ENCODE measurements at regions not wholly inside any gene's neighbourhood (a gene's known extent, or its start where the extent isn't known, plus 50 kb on each side); places are given as distances from the start of the nearest gene placed in this dataset.
"Not testable (repeated sequence)": the region's sequence is repeated elsewhere in the genome, so short reads cannot be mapped to it uniquely, and the experiment has no call there.

- H3K9me3 Mint-ChIP-seq, result peaks cover 4% of the 10 kb centered on the region
- peak overlapping the region; percentile 71 for H3K4me3 Mint-ChIP-seq
- DNase-seq, result no peak
- H3K4me1 Mint-ChIP-seq, result peaks cover 6% of the 10 kb centered on the region
- H3K27me3 Mint-ChIP-seq, result no peaks in the 10 kb centered on the region
- no peaks in the 10 kb centered on the region for H3K36me3 Mint-ChIP-seq (ENCODE audit: low read depth)
- peak overlapping the region; percentile 70 for H3K27ac Mint-ChIP-seq
- ATAC-seq, result no peak
Observed at GRCh38 chr12:127145241-127145928, 1121.6 kb upstream of the TMEM132C start.

GRCh38 chr12:127145929-127146789 lies 1120.8 kb upstream of the TMEM132C start:
- peak; percentile 83 for ATAC-seq
- peak overlapping the region; percentile 70 for H3K27ac Mint-ChIP-seq
- peak overlapping the region; percentile 71 for H3K4me3 Mint-ChIP-seq
- no peaks in the 10 kb centered on the region for H3K36me3 Mint-ChIP-seq (ENCODE audit: low read depth)
- peaks cover 6% of the 10 kb centered on the region for H3K4me1 Mint-ChIP-seq
- H3K27me3 Mint-ChIP-seq, result no peaks in the 10 kb centered on the region
- DNase-seq, result peak; percentile 75
- H3K9me3 Mint-ChIP-seq, result peaks cover 4% of the 10 kb centered on the region

GRCh38 chr12:127146991-127147718 lies 1119.8 kb upstream of the TMEM132C start:
- H3K9me3 Mint-ChIP-seq, result no peaks in the 10 kb centered on the region
- no peaks in the 10 kb centered on the region for H3K27me3 Mint-ChIP-seq
- no peak overlapping the region for H3K27ac Mint-ChIP-seq
- ATAC-seq (no peak), DNase-seq (no peak)
- H3K4me1 Mint-ChIP-seq, result peaks cover 6% of the 10 kb centered on the region
- H3K4me3 Mint-ChIP-seq, result no peak overlapping the region
- H3K36me3 Mint-ChIP-seq (ENCODE audit: low read depth), result no peaks in the 10 kb centered on the region

- H3K4me3 Mint-ChIP-seq, result no peak overlapping the region
- no peaks in the 10 kb centered on the region for H3K36me3 Mint-ChIP-seq (ENCODE audit: low read depth)
- H3K27ac Mint-ChIP-seq, result no peak overlapping the region
- DNase-seq, result no peak
- H3K4me1 Mint-ChIP-seq, result peaks cover 6% of the 10 kb centered on the region
- ATAC-seq, result no peak
- no peaks in the 10 kb centered on the region for H3K27me3 Mint-ChIP-seq
- no peaks in the 10 kb centered on the region for H3K9me3 Mint-ChIP-seq
Observed at GRCh38 chr12:127147724-127148123, 1119.2 kb upstream of the TMEM132C start.

DNA sequence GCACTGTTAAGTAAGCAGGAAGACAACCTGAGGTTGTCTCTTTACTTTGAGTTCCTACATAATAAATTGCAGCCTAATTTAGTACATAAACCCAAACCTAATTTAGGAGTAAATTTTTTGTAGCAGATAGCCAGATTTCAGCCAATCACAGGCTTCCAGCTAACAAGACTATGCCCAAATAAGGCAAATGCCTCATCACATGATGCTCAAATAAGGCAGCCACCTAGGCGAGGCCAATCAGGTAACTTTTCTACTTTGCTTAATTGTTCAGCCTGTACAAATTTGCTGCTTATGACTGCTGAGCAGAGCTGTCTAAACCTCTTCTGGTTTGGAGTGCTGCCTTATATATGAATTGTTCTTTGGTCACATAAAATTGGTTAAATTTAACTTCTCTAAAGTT lies 1118.7 kb upstream of the TMEM132C start:
- Mint-ChIP-seq H3K27me3 (no peaks in the 10 kb centered on the region), H3K4me1 (peaks cover 6% of the 10 kb centered on the region), H3K4me3 (no peak overlapping the region), H3K9me3 (no peaks in the 10 kb centered on the region), H3K36me3 (ENCODE audit: low read depth) (no peaks in the 10 kb centered on the region), H3K27ac (no peak overlapping the region)
- no peak for DNase-seq
- ATAC-seq, result no peak

- no peak for ATAC-seq
Observed at GRCh38 chr12:127149226-127149964, 1117.6 kb upstream of the TMEM132C start.

DNA sequence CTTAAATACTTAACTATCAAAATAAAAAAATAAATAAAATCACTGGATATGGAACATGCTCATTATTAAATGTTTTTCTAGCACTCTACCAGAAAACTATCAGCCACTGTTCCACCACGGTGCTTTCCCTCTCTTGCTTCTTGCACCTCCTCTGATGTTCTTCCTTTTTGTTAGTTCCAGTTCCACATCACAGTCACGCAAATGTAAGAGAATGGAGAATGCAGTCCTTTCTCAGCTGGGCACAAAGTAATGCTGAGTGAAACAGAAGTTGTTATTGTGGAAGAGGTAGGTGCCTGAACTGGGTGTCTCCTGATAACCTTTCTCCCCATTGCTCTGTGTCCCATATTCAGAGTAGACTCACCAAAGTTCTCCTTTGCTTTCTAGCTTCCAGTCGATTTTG lies 1116.9 kb upstream of the TMEM132C start:
- H3K27me3 Mint-ChIP-seq, result no peaks in the 10 kb centered on the region
- DNase-seq (no peak), ATAC-seq (no peak)
- H3K4me1 Mint-ChIP-seq, result peaks cover 6% of the 10 kb centered on the region
- H3K4me3 Mint-ChIP-seq, result no peak overlapping the region
- H3K9me3 Mint-ChIP-seq, result no peaks in the 10 kb centered on the region
- no peaks in the 10 kb centered on the region for H3K36me3 Mint-ChIP-seq (ENCODE audit: low read depth)
- no peak overlapping the region for H3K27ac Mint-ChIP-seq

More at GRCh38 chr12:127149226-127149964, 1117.6 kb upstream of the TMEM132C start:
- peaks cover 6% of the 10 kb centered on the region for H3K4me1 Mint-ChIP-seq
- H3K27me3 Mint-ChIP-seq, result no peaks in the 10 kb centered on the region
- H3K9me3 Mint-ChIP-seq, result no peaks in the 10 kb centered on the region
- no peak overlapping the region for H3K4me3 Mint-ChIP-seq
- no peak for DNase-seq
- no peak overlapping the region for H3K27ac Mint-ChIP-seq
- no peaks in the 10 kb centered on the region for H3K36me3 Mint-ChIP-seq (ENCODE audit: low read depth)

- H3K27ac Mint-ChIP-seq, result no peak overlapping the region
- H3K27me3 Mint-ChIP-seq, result no peaks in the 10 kb centered on the region
- ATAC-seq, result no peak
- no peaks in the 10 kb centered on the region for H3K36me3 Mint-ChIP-seq (ENCODE audit: low read depth)
- H3K4me1 Mint-ChIP-seq, result peaks cover 6% of the 10 kb centered on the region
- H3K9me3 Mint-ChIP-seq, result no peaks in the 10 kb centered on the region
- H3K4me3 Mint-ChIP-seq, result no peak overlapping the region
- DNase-seq, result no peak
Observed at GRCh38 chr12:127150479-127150878, 1116.5 kb upstream of the TMEM132C start.

- Mint-ChIP-seq H3K27me3 (no peaks in the 10 kb centered on the region), H3K9me3 (no peaks in the 10 kb centered on the region), H3K36me3 (ENCODE audit: low read depth) (no peaks in the 10 kb centered on the region), H3K4me1 (peaks cover 3% of the 10 kb centered on the region), H3K4me3 (no peak overlapping the region), H3K27ac (no peak overlapping the region)
- ATAC-seq (no peak), DNase-seq (no peak)
Observed at GRCh38 chr12:127150956-127151355, 1116.0 kb upstream of the TMEM132C start.

DNA sequence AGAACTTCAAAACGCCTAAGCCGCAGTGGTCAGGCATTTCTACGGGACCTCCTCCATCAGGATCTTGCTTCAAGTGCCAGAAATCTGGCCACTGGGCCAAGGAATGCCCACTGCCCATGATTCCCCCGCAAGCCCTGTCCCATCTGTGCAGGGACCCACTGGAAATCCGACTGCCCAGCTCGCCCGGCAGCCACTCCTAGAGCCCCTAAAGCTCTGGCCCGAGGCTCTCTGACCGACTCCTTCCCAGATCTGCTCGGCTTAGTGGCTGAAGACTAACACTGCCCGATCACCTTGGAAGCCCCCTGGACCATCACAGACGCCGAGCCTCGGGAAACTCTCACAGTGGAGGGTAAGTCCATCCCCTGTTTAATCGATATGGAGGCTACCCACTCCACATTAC lies 1113.0 kb upstream of the TMEM132C start:
- H3K9me3 Mint-ChIP-seq, result no peaks in the 10 kb centered on the region
- DNase-seq, result no peak
- no peaks in the 10 kb centered on the region for H3K4me1 Mint-ChIP-seq
- no peak overlapping the region for H3K4me3 Mint-ChIP-seq
- H3K27ac Mint-ChIP-seq, result no peak overlapping the region
- no peak for ATAC-seq
- H3K27me3 Mint-ChIP-seq, result no peaks in the 10 kb centered on the region
- H3K36me3 Mint-ChIP-seq (ENCODE audit: low read depth), result no peaks in the 10 kb centered on the region

- not testable (repeated sequence) for H3K36me3 Mint-ChIP-seq (ENCODE audit: low read depth); ATAC-seq; H3K4me1 Mint-ChIP-seq
Observed at GRCh38 chr12:127154830-127155229, 1112.1 kb upstream of the TMEM132C start.

GRCh38 chr12:127155935-127156619 lies 1110.9 kb upstream of the TMEM132C start:
- H3K9me3 Mint-ChIP-seq, DNase-seq: not testable (repeated sequence)

More at GRCh38 chr12:127154830-127155229, 1112.1 kb upstream of the TMEM132C start:
- not testable (repeated sequence) for H3K27ac Mint-ChIP-seq, H3K4me3 Mint-ChIP-seq, H3K27me3 Mint-ChIP-seq, H3K9me3 Mint-ChIP-seq, DNase-seq

DNA sequence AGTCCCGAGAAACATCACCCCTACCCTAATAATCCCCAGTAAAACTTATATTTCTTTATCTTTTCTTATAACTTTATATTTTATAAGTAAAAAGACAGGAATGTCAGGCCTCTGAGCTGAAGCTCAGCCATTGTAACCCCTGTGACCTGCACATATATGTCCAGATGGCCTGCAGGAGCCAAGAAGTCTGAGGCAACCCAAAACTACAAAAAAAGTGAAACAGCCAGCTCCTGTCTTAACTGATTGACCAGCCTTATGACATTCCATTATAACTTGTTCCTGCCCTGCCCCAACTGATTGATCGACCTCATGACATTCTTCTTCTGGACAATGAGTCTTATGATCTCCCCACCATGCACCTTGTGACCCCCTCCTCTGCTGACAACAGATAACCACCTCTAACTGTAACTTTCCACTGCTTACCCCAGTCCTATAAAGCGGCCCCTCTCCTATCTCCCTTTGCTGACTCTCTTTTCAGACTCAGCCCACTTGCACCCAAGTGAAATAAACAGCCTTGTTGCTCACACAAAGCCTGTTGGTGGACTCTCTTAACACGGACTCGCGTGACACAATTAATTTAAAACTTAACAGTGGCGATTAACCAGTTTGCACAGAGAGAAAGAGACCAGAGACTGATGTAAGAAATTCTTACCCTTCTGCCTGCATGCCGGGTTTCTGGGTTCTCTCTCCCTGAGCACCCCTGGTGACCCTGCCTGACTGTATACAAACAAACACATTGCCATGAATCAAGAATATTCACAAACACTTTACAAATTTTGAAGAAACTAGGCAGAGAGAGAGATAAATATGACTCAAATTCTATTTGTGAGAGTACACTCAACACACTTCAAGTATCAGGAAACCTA lies 1109.2 kb upstream of the TMEM132C start:
- not testable (repeated sequence) for DNase-seq; ATAC-seq; H3K36me3 Mint-ChIP-seq (ENCODE audit: low read depth); H3K9me3 Mint-ChIP-seq; H3K27ac Mint-ChIP-seq; H3K27me3 Mint-ChIP-seq; H3K4me3 Mint-ChIP-seq; H3K4me1 Mint-ChIP-seq

More at GRCh38 chr12:127155935-127156619, 1110.9 kb upstream of the TMEM132C start:
- not testable (repeated sequence) for H3K27ac Mint-ChIP-seq; H3K4me1 Mint-ChIP-seq; H3K4me3 Mint-ChIP-seq; H3K27me3 Mint-ChIP-seq; H3K36me3 Mint-ChIP-seq (ENCODE audit: low read depth); ATAC-seq
